ENCODE measurements at regions not wholly inside any gene's neighbourhood (a gene's known extent, or its start where the extent isn't known, plus 50 kb on each side); places are given as distances from the start of the nearest gene placed in this dataset.
"Not testable (repeated sequence)": the region's sequence is repeated elsewhere in the genome, so short reads cannot be mapped to it uniquely, and the experiment has no call there.

GRCh38 chr17:16870253-16871245, 101.4 kb downstream of the TNFRSF13B start:
- DNase-seq (ENCODE audit: low read depth), result no peak

GRCh38 chr17:16869531-16870252, 102.2 kb downstream of the TNFRSF13B start:
- DNase-seq (ENCODE audit: low read depth), result not testable (repeated sequence)

- not testable (repeated sequence) for DNase-seq (ENCODE audit: low read depth)
Observed at GRCh38 chr17:16868616-16869015, 103.3 kb downstream of the TNFRSF13B start.

GRCh38 chr17:16867545-16867944, 104.4 kb downstream of the TNFRSF13B start:
- DNase-seq (ENCODE audit: low read depth), result not testable (repeated sequence)

- not testable (repeated sequence) for DNase-seq (ENCODE audit: low read depth)
Observed at GRCh38 chr17:16866841-16867240, 105.1 kb downstream of the TNFRSF13B start.

GRCh38 chr17:16866436-16866835, 105.5 kb downstream of the TNFRSF13B start:
- no peak for DNase-seq (ENCODE audit: low read depth)

GRCh38 chr17:16865704-16866103, 106.2 kb downstream of the TNFRSF13B start:
- peak; percentile 33 for DNase-seq (ENCODE audit: low read depth)

DNA sequence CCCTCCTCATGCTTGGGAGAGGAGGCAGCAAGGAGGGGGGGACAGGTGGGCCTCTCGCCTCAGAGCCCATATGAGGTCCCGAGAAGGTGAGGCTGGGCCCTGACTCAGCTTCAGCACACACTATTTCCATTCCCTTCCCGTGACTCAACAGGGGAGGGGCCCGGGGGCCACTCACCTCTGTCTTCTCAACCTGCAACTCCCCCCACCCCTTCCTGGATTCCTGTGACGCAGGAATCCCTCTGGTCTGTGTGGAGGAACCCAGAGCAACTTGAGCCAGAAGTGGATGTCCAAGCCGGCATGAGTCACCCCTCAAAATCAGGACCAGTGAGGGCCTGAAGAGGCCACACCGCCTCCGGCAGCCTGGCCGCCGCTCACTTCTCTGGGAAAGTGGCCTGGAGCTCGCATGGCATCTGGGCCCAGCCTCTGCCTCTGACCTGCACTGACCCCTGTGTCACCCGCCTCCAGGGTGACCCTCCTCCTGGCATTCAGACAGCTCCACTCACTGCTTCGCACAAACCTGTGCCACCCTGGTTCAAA, 106.8 kb downstream of the TNFRSF13B start:
- not testable (repeated sequence) for DNase-seq (ENCODE audit: low read depth)

DNA sequence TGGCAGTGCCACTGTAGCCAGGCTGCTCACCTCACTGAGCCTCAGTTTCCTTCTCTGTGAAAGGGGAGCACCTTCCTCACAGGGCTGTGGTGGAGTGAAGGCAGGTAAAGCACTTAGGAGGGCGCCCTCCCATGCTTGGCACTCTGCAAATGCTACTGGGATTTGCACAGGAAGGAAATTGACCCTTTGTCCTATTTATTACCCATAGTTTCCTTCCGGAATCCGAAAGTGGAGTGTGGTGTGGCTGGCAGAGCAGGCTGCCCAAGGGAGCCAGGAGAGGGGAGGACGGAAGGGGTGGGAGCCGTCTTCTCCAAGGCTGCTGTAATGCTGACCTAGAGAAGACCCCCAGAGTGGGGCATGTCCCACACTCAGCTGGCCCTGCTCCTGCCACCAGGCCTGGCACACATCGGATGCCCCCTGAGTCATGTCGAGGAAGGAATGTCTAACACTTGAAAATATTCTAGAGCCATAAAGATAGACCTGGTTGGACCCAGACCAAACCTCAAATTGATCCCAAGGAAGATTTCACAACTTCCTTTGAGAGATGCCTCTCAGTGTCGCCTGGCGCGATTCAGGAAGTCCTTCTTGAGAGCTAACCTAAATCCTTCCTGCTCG, 107.3 kb downstream of the TNFRSF13B start:
- peak; percentile 85 for DNase-seq (ENCODE audit: low read depth)

GRCh38 chr17:16861152-16861551, 110.8 kb downstream of the TNFRSF13B start:
- DNase-seq (ENCODE audit: low read depth), result peak; percentile 57

- not testable (repeated sequence) for DNase-seq (ENCODE audit: low read depth)
Observed at GRCh38 chr17:16860467-16860866, 111.5 kb downstream of the TNFRSF13B start.

DNA sequence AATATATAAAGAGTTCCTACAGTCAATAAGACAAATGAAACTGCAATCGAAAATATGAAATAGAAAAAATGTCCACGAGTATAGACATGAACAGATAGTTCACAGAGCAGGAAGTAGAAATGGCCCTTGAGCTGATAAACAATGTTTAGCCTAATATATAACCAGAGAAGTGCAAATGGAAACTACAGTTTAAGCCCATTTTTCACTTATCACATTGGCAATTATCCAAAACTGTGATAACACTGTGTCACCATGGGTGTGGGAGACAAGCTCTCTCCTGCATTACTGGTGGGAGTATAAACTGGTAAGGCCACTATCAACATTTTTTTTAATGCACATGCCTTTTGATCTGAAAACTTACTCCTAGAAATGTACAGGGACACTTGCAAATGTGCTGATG, 112.4 kb downstream of the TNFRSF13B start:
- not testable (repeated sequence) for DNase-seq (ENCODE audit: low read depth)

- DNase-seq (ENCODE audit: low read depth), result not testable (repeated sequence)
Observed at GRCh38 chr17:16857746-16858145, 114.2 kb downstream of the TNFRSF13B start.

- DNase-seq (ENCODE audit: low read depth), result not testable (repeated sequence)
Observed at GRCh38 chr17:16856846-16857245, 115.1 kb downstream of the TNFRSF13B start.

DNA sequence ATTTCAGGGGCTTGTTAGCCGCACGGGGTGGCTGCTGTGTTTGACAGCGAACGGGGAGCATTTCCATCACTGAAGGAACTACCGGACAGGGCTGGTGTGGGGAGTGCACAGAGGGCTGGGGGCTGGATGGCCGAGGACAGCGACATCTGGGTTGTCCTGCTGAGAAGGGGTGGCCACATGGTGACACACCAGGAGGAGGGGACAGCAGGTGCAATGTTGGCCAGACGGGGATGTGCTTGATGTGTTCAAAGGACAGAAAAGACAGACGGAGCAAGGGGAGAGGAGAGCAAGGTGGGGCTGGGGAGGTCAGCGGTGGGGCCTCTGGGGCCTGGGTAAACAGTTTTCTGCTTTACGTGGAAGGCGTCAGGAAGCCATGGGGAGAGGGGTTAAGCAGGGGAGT, 115.7 kb downstream of the TNFRSF13B start:
- not testable (repeated sequence) for DNase-seq (ENCODE audit: low read depth)

GRCh38 chr17:16854636-16855035, 117.3 kb downstream of the TNFRSF13B start:
- not testable (repeated sequence) for DNase-seq (ENCODE audit: low read depth)

DNA sequence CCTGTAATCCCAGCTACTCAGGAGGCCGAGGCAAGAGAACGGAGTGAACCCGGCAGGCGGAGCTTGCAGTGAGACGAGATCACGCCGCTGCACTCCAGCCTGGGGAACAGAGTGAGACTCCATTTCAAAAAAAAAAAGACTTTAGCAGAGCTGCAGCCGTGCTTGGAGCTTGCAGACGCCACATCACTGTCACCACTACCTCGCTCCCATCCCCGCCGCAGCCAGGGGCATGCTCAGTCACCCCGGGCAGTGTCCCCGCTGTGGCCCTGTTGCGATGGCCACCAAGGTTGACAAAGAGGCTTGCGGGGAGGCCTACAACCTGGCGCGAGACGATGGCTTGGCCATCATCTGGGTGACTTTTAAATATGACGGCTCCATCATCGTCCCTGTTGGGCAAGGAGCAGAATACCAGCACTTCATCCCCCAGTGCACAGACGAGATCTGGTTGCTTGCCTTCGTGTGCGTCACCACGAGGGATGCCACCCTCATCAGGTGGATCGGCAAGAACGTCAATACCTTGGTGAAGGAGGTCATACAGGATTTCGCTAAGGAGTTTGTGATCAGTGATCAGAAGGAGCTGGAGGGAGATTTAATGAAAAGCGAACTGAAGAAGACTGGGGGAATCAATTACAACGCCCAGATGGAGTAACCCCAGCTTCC, 118.1 kb downstream of the TNFRSF13B start:
- no peak for DNase-seq (ENCODE audit: low read depth)

- not testable (repeated sequence) for DNase-seq (ENCODE audit: low read depth)
Observed at GRCh38 chr17:16849861-16850260, 122.1 kb downstream of the TNFRSF13B start.

DNA sequence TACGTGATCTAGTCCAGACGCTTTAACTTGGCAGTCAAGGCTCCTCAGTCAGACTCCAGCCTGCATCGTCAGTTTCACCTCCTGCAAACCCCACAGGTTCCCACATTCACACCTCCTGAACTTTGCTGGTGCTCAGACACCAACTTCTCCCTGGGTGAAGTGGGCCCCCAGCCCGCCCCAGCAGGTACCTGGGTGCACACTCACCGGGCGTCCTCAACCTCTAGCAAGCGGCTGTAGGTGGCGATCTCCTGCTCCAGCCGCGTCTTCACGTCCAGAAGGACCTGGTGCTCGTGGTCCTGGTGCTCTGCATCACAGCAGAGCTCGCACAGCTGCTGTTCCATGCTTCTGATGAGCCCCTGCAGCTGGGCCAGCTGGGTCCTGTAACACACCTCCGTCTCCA, 122.9 kb downstream of the TNFRSF13B start:
- DNase-seq (ENCODE audit: low read depth), result not testable (repeated sequence)

DNA sequence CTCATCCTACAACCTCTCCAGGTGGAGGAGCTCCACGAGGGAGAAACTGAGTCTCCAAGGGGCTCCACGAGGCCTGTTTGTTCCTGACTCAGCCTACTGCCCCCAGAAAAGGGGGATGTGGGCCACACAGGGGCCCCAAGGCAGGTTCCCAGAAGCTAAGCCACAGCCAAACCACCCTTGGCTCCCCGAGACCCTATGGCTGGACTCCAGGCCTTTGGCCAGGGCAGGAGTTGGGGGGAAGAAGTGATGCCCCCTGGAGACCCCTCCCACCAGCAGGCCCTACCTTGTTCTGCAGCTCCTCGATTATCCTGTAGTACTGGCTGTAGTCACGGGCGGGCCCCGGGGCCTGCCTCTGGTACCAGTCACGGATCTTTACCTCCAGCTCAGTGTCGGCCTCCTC, 126.8 kb downstream of the TNFRSF13B start:
- not testable (repeated sequence) for DNase-seq (ENCODE audit: low read depth)

DNA sequence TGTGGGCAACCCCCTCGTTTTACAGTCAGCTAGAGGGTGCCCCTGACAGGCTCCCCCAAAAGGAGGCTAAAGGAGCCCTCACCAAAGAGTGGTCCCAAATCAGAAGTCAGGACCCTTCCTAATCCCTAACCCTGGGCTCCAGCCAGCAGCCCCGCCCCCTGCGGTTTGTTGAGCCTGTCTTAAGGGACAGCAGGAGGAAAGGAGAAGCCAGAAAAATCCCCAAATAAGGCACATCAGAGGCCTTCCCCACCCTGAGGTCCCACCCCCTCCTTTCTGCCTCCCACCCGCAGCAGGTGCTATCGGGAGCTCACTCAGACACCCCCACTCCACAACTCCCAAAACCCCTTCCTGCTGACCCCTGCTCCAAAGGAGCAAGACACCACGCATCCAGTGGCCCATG, 127.2 kb downstream of the TNFRSF13B start:
- not testable (repeated sequence) for DNase-seq (ENCODE audit: low read depth)

Measured in RPMI7951 (cell line).